Embryonic facial prominence (tissue), 1 donor: ENCODE measurements at regions not wholly inside any gene's neighbourhood (a gene's known extent, or its start where the extent isn't known, plus 50 kb on each side); places are given as distances from the start of the nearest gene placed in this dataset.

ENCODE experiments used
- DNase-seq: peaks from one replicate; pipeline ENCODE4 v3.0.0-alpha.2; 2016; ENCODE audit errors: extremely low spot score

GRCh38 chr5:56350011-56350596 is 117.0 kb upstream of the ANKRD55 start:
- DNase-seq, result no peak

GRCh38 chr5:56349461-56349860 is 116.3 kb upstream of the ANKRD55 start:
- DNase-seq, result no peak

- no peak for DNase-seq
Observed at GRCh38 chr5:56346741-56347535, 113.8 kb upstream of the ANKRD55 start.

DNA sequence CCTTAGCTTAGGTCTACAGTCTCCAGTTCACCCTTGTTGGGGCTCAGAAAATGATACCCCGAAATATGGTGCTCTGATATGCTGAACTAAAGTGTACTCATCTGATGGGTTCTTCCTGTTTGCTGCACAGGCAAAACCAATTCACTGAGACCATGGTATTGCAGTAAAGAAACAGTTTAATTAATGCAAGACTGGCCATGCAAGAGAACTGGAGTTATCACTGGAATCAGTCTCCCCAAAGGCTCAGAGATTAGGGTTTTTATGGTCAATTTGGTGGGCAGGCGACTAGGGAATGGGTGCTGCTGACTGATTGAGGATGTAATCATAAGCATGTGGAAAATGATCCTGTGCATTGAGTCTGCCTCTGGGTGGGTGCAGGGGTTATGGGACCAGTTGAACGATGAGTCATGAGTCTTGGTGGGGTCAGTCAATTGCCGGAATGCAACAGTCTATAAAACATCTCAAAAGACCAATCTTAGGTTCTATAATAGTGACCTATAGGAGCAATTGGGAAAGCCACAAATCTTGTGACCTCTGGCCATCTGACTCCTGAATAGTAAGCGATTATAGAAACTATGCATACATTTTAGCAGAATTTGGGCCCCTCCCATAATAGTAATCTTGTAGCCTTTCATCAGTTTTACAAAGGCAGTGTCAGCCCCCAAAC is 113.0 kb upstream of the ANKRD55 start:
- no peak for DNase-seq

GRCh38 chr5:56345352-56345751 is 112.2 kb upstream of the ANKRD55 start:
- DNase-seq, result no peak

- DNase-seq, result no peak
Observed at GRCh38 chr5:56344594-56344993, 111.5 kb upstream of the ANKRD55 start.

DNA sequence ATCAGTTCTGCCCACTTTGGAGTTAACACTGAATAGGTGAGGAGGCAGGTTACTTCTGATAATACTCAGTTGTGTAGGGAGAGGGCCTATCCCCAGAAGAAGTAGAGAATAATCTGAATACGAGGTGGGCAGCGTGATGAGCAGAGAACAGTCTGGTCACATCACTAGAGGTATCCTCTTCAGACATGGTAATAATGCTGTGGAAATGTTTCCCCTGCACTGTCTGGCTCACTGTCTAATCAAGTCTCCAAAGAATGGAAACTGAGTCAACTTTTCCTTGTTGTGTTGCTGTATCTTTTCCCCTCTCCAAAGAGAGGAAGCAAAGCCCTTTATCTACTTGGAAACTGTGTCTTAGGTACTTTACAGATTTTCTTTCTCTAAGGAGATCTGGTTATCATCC is 110.9 kb upstream of the ANKRD55 start:
- DNase-seq, result no peak

GRCh38 chr5:56342616-56343015 is 109.5 kb upstream of the ANKRD55 start:
- DNase-seq, result no peak

DNA sequence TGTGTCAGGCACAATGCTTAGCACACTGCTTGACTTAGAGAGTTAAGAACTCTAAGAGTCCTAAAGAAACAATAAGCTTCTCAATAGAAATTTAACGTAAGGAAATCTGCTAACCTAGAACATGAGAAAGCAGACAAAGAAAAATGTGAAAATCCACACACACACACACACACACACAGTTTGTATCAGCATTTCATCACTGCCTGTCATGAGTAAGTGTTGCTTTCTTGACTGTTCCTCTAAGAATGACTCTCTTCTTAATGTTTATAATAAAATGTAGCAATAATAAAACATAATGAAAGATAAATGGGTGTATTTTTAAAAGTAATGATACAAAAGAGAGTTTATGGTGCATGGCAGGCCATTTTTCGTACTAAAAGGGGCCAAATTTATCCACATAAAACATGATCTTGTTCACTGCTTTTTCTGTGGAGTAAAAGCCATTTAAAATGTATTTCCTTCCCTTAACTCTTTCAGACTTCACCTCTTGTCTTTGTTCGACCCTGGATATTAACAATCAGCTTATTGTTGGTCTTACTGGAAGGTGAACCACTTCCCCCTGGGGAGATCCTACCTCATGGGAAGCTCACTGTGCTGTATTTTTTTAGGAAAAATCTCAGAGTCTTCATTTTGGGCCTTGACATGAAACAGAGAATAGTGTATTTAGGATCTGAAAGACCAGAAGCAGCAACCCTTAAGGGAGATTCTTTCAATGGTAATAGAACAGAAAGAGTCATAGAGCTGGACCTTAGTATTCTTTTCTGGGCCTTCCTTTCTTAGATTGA is 107.3 kb upstream of the ANKRD55 start:
- no peak for DNase-seq

DNA sequence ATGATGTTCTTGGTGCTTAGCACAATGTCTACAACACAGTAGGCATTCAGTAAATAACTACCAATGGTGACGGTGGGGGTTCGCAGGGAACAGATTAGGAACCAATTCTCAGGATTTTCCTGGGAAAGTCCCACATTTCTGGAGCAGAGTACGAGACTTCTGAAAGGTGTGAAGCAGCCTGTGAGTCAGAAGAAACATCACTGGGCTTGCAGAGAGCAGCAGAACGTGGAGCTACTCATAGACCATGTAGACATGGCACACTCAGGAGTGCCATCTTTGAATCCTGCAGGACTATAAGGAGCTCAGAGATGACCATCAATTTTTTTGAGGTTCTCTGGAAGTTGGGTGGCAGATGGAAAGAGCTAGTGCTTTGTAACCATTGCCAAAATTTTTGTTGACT is 106.6 kb upstream of the ANKRD55 start:
- DNase-seq, result no peak

- DNase-seq, result no peak
Observed at GRCh38 chr5:56337715-56338319, 104.7 kb upstream of the ANKRD55 start.

DNA sequence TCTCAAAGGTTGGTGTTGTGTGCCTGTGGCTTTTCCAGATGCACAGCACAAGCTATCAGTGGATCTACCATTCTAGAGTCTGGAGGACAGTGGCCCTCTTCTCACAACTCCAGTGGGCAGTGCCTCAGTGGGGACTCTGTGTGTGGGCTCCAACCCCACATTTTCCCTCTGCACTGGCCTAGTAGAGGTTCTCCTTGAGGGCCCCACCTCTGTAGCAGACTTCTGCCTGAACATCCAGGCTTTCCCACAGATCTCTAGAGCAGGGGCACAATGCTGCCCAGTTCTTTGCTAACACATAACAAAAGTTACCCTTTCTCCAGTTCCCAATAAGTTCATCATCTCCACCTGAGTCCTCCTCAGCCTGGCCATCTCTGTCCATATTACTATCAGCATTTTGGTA is 102.1 kb upstream of the ANKRD55 start:
- DNase-seq, result no peak

DNA sequence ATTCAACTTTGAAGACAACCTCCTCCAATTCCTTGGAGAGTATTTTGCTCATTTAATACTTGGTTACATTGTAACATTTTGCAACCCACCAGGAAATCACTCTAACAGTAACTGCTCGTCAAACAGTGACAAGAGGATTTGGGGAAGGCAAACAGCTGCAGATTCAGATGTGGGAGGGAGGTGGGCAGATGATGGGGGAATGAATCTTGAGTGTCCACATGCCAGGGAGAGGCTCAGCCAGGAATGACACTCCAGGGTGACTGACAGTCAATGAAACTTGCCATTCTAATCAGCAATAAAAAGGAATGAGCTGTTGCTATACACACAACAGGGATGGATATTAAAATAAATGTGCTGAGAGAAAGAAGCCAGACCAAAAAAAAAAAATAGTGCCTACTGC is 97.7 kb upstream of the ANKRD55 start:
- DNase-seq, result no peak

DNA sequence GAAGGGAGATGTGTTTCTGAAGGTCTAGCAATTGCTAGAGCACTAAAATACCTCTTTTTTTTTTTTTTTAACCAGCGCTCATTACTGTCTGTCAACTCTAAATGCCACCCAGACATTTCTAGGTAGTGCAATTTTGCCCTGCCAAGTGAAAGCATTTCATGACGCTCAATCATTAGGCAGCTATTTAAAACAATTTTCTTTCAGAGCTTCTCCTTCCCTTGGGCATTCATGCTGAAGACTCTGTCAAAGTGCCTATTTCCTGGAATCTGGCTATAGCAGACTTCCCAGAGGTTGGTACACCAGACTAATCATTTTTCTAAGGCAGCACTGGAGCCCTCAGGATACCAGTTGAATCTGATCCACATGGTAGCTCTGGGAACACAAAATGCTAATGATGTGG is 97.0 kb upstream of the ANKRD55 start:
- no peak for DNase-seq

GRCh38 chr5:56329652-56330051 is 96.5 kb upstream of the ANKRD55 start:
- no peak for DNase-seq

DNA sequence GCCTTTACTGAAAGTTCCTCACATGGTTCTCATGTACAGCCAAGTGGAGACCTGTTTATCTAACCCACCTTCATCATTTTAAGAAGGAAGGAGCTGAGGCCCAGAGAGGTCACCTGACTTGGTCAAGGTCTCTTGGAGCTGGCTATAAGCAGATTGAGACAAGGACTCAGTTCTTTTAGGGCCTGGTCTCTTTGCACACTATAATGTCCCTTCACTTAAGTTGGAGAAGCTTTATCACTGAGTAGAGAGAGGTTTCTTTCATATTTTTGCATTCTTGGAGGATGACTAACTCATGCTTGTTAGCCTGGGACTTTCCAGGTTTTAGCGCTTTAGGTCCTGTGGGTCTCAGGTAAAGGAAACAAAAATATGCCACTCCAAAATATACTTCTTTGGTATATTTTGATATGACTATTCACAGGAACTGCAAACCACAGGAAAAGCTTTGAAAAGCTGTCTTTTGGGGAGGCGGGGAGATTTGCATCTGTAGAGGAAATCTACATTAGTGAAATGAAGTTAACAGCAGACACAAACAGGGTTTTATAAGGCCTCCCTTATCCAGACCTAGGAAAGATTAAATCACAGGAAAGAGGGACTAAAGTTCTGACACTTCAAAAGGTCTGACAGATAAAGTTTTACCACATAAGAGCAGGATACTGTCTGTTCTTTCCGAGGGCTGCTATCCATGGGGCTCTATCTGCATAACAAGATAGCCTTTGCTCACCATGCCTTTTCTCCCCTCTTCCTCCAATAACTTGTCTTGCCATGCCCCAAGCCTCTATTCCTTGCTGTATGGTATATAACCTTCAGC is 95.8 kb upstream of the ANKRD55 start:
- DNase-seq, result no peak

DNA sequence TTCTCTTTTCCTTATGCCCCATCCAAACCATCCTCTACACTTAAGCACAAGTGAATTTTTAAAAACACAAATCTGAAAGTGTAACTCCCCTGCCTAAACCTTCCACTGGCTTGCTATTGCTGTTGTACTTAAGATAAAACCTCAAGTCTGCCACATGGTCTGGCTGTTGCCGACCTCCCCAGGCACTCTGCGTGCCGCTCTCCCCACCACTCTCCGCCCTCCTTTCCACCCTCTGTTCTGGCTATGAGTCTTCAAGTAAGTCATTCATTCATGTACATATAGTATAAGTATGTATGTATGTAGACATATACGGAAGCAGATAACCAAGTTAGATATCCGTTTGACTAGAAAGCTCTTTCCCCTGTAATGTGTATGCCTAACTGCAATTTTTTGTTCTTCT is 94.7 kb upstream of the ANKRD55 start:
- no peak for DNase-seq

DNA sequence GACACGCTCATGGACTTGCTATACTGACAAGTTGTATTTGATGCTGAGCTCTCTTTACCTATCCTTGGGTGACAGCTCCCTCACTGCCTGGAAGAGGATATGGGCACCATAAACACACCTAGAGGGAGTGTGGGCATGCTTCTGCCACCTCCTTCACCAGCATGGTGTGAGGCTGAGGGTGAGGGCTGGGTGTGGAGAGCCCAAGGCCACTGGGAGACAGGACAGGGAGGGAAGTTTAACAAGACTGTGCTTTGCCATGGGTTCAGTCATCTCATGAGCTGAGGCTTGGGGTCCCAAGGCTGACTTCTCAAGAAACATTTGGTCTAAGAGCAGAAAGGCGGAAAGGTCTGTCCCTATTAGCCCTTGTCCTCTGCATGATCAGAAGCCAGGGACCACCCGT is 93.6 kb upstream of the ANKRD55 start:
- DNase-seq, result no peak

- no peak for DNase-seq
Observed at GRCh38 chr5:56326116-56326515, 93.0 kb upstream of the ANKRD55 start.

DNA sequence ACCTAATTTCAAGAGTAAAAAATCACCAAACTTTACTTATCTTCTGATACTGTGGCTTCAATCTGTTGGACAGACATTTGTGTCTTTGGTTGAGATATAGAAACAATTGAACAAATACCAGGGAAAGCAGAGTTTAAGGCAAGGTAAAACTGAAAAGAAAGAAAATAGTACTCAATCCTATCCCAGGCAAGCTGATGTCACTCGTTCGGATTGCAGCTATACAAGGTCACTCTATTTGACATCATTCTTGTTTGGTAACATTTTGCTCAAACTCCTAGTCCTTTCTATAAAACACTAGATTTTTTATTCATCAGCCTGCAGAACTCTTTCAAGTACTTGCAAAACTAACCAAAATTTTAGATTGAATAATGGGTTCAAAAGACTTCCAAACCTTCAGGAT is 91.9 kb upstream of the ANKRD55 start:
- no peak for DNase-seq

DNA sequence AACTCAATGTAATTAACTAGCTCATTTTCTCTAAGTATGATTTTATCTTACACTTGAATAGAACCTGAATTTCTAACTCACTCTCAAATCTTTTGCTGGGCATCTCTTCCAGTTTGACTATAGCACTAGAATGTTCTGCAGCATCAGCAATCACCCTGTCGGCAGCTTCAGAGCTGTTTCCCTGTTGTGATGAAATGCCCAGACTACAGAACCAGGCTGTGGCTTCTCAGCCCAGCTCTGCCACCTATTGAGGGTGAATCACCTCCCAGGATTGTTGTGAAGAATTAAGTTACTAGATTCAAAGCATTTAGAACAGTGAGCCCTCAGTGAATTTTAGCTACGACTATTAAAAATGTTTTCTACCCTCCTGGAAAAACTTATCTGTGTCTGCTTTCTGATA is 90.4 kb upstream of the ANKRD55 start:
- no peak for DNase-seq
